Adrenal gland (tissue), 9 donors: ENCODE measurements at regions not wholly inside any gene's neighbourhood (a gene's known extent, or its start where the extent isn't known, plus 50 kb on each side); places are given as distances from the start of the nearest gene placed in this dataset.

ENCODE experiments used
- DNase-seq, 7 donors: peaks; one replicate each; pipeline ENCODE4 v3.0.0-alpha.2; 2019 to 2020
- H3K27ac ChIP-seq, 5 donors: fragments of 200-600 bp; sonication (generic) in 4 of 5; 1 replicate in 3 of 5; 2 replicates in 2 of 5; pipeline versions ENCODE4 v1.5.1 to v1.8.0; 2016 to 2020; ENCODE audit warnings: mild to moderate bottlenecking in 1 of 5
- H3K27me3 ChIP-seq: fragments of 200-600 bp; 2 replicates; pipeline ENCODE4 v1.8.0; 2021
- H3K36me3 ChIP-seq, 2 donors: fragments of 200-600 bp; replicated peaks in 1 of 2; 1 replicate in 1 of 2; 2 replicates in 1 of 2; pipeline versions ENCODE4 v1.5.1 to v1.8.0; 2018 to 2022
- H3K4me1 ChIP-seq, 2 donors: fragments of 200-600 bp; replicated peaks in 1 of 2; 1 replicate in 1 of 2; 2 replicates in 1 of 2; pipeline versions ENCODE4 v1.5.1 to v1.8.0; 2018 to 2021
- H3K4me3 ChIP-seq, 4 donors: fragments of 200-600 bp; sonication (generic) in 3 of 4; one replicate each; pipeline ENCODE4 v1.5.1; 2016 to 2018
- H3K9me3 ChIP-seq, 3 donors: fragments of 200-600 bp; sonication (generic) in 1 of 3; replicated peaks in 1 of 3; 1 replicate in 2 of 3; 2 replicates in 1 of 3; pipeline versions ENCODE4 v1.5.1 to v1.8.0; 2016 to 2021
- CTCF ChIP-seq, 6 experiments: fragments of 450-650 bp in 4 of 6; fragments of 200-600 bp in 2 of 6; sonication (generic) in 1 of 6; IDR thresholded peaks; 1 replicate in 5 of 6; 2 replicates in 1 of 6; pipeline versions ENCODE4 v1.5.1 to v1.8.0; 2016 to 2021; ENCODE audit warnings: antibody characterized with exemption in 6 of 6, mild to moderate bottlenecking in 2 of 6, moderate library complexity in 1 of 6
- POLR2A ChIP-seq, 2 donors: fragments of 450-650 bp; IDR thresholded peaks; one replicate each; pipeline ENCODE4 v1.6.1; 2017; ENCODE audit warnings: antibody characterized with exemption in 2 of 2, mild to moderate bottlenecking in 2 of 2, moderate library complexity in 1 of 2
- WGBS, 4 donors: extraction: QIAGEN DNeasy Blood & Tissue Kit in 2 of 4; methylation state at CpG; one replicate each; pipeline versions ENCODE4 v1.1.5 to v1.1.7; 2013 to 2017; 5-methylcytosine and 5-hydroxymethylcytosine counted together
- intact Hi-C, 2 donors: fragments of 100-400 bp; cut with DNase I; formaldehyde crosslinking; loops; one replicate each; pipeline versions ENCODE4 v1.14.1 to v1.15.0; 2022 to 2023
- donor health status: healthy with polysubstance abuse.
- donor health status: Bipolar disorder and iron deficiency.
- donor health status: DM: yes; HTN: yes; CAD: no.
- donor health status: DM: no; HTN: no; CAD: no.
- donor health status: DM: no; HTN: no; CAD: no.

- no peak overlapping the region for H3K4me3 ChIP-seq
- H3K4me1 ChIP-seq, result no peaks in the 10 kb centered on the region
- no peaks in the 10 kb centered on the region for H3K9me3 ChIP-seq
- no peaks in the 10 kb centered on the region for H3K27me3 ChIP-seq
- TF ChIP-seq POLR2A (IDR thresholded peaks at IDR 0.05), result no peak
- TF ChIP-seq CTCF (IDR thresholded peaks at IDR 0.05), result no peak
- WGBS, 4 donors, result 75 to 87% (median 77%) methylated on average over 6 of the region's 6 CpGs
- no peak for DNase-seq
- intact Hi-C loops, result no loop called here
- H3K27ac ChIP-seq, result no peak overlapping the region
- H3K36me3 ChIP-seq, result no peaks in the 10 kb centered on the region
Observed at GRCh38 chr2:23020659-23021058, 364.3 kb upstream of the KLHL29 start.

- intact Hi-C loops, result no loop called here
- no peaks in the 10 kb centered on the region for H3K36me3 ChIP-seq
- H3K27me3 ChIP-seq, result no peaks in the 10 kb centered on the region
- DNase-seq, result no peak
- no peaks in the 10 kb centered on the region for H3K9me3 ChIP-seq
- WGBS, 4 donors, result 76 to 85% (median 80%) methylated on average over 12 to 13 of the region's 13 CpGs
- no peak overlapping the region for H3K27ac ChIP-seq
- TF ChIP-seq POLR2A (IDR thresholded peaks at IDR 0.05) (no peak), CTCF (IDR thresholded peaks at IDR 0.05) (no peak)
- H3K4me3 ChIP-seq, result no peak overlapping the region
- H3K4me1 ChIP-seq, result no peaks in the 10 kb centered on the region
Observed at GRCh38 chr2:23021311-23022120, 363.5 kb upstream of the KLHL29 start.

GRCh38 chr2:23023722-23024121 is 361.3 kb upstream of the KLHL29 start:
- DNase-seq, result no peak
- no peak for TF ChIP-seq CTCF (IDR thresholded peaks at IDR 0.05)
- no peak for TF ChIP-seq POLR2A (IDR thresholded peaks at IDR 0.05)
- no peaks in the 10 kb centered on the region for H3K27me3 ChIP-seq
- H3K36me3 ChIP-seq, result no peaks in the 10 kb centered on the region
- WGBS, 4 donors, result 27 to 55% (median 42%) methylated on average over 3 of the region's 3 CpGs
- intact Hi-C loops, result no loop called here
- no peaks in the 10 kb centered on the region for H3K9me3 ChIP-seq
- H3K27ac ChIP-seq, result no peak overlapping the region
- no peaks in the 10 kb centered on the region for H3K4me1 ChIP-seq
- H3K4me3 ChIP-seq, result no peak overlapping the region

GRCh38 chr2:23026671-23027070 is 358.3 kb upstream of the KLHL29 start:
- Histone ChIP-seq H3K36me3 (no peaks in the 10 kb centered on the region), H3K4me1 (no peaks in the 10 kb centered on the region)
- intact Hi-C loops, result no loop called here

More at GRCh38 chr2:23026671-23027070, 358.3 kb upstream of the KLHL29 start:
- Histone ChIP-seq H3K4me3 (no peak overlapping the region), H3K9me3 (no peaks in the 10 kb centered on the region), H3K27me3 (no peaks in the 10 kb centered on the region), H3K27ac (no peak overlapping the region)
- DNase-seq, result no peak
- no peak for TF ChIP-seq POLR2A (IDR thresholded peaks at IDR 0.05)
- TF ChIP-seq CTCF (IDR thresholded peaks at IDR 0.05), result no peak
- WGBS, 4 donors, result 62 to 79% (median 78%) methylated on average over 4 of the region's 4 CpGs
